HG02884 (cell line): ENCODE measurements at regions not wholly inside any gene's neighbourhood (a gene's known extent, or its start where the extent isn't known, plus 50 kb on each side); places are given as distances from the start of the nearest gene placed in this dataset.

ENCODE experiments used
- ATAC-seq: cut with Tn5 transposase; IDR thresholded peaks from one replicate; pipeline ENCODE4 v1.9.1; 2021; ENCODE audit warnings: mild to moderate bottlenecking, moderate library complexity; ENCODE audit not compliant: unreplicated experiment

GRCh38 chr9:107632216-107632615 lies 142.6 kb upstream of the KLF4 start:
- ATAC-seq, result no peak

GRCh38 chr9:107631788-107632187 lies 142.2 kb upstream of the KLF4 start:
- ATAC-seq, result no peak

GRCh38 chr9:107630156-107630555 lies 140.6 kb upstream of the KLF4 start:
- ATAC-seq, result no peak

- ATAC-seq, result no peak
Observed at GRCh38 chr9:107628444-107628843, 138.9 kb upstream of the KLF4 start.

- ATAC-seq, result no peak
Observed at GRCh38 chr9:107627781-107628180, 138.2 kb upstream of the KLF4 start.

- ATAC-seq, result no peak
Observed at GRCh38 chr9:107626118-107626517, 136.5 kb upstream of the KLF4 start.

- ATAC-seq, result no peak
Observed at GRCh38 chr9:107625383-107625984, 135.9 kb upstream of the KLF4 start.

GRCh38 chr9:107624234-107624948 lies 134.8 kb upstream of the KLF4 start:
- ATAC-seq, result no peak

- ATAC-seq, result no peak
Observed at GRCh38 chr9:107621436-107621835, 131.9 kb upstream of the KLF4 start.

GRCh38 chr9:107620801-107621200 lies 131.2 kb upstream of the KLF4 start:
- no peak for ATAC-seq

- ATAC-seq, result no peak
Observed at GRCh38 chr9:107620236-107620635, 130.7 kb upstream of the KLF4 start.

- no peak for ATAC-seq
Observed at GRCh38 chr9:107615321-107615720, 125.8 kb upstream of the KLF4 start.

- ATAC-seq, result no peak
Observed at GRCh38 chr9:107614765-107615164, 125.2 kb upstream of the KLF4 start.

GRCh38 chr9:107613321-107613720 lies 123.8 kb upstream of the KLF4 start:
- ATAC-seq, result no peak

- no peak for ATAC-seq
Observed at GRCh38 chr9:107612136-107612535, 122.6 kb upstream of the KLF4 start.

- no peak for ATAC-seq
Observed at GRCh38 chr9:107609547-107609946, 120.0 kb upstream of the KLF4 start.

- ATAC-seq, result no peak
Observed at GRCh38 chr9:107606149-107606790, 116.7 kb upstream of the KLF4 start.

- ATAC-seq, result no peak
Observed at GRCh38 chr9:107605041-107605440, 115.5 kb upstream of the KLF4 start.

GRCh38 chr9:107603281-107603680 lies 113.7 kb upstream of the KLF4 start:
- no peak for ATAC-seq

GRCh38 chr9:107600060-107600573 lies 110.5 kb upstream of the KLF4 start:
- no peak for ATAC-seq

- no peak for ATAC-seq
Observed at GRCh38 chr9:107597743-107598217, 108.2 kb upstream of the KLF4 start.
